ENCODE measurements at regions not wholly inside any gene's neighbourhood (a gene's known extent, or its start where the extent isn't known, plus 50 kb on each side); places are given as distances from the start of the nearest gene placed in this dataset.

DNA sequence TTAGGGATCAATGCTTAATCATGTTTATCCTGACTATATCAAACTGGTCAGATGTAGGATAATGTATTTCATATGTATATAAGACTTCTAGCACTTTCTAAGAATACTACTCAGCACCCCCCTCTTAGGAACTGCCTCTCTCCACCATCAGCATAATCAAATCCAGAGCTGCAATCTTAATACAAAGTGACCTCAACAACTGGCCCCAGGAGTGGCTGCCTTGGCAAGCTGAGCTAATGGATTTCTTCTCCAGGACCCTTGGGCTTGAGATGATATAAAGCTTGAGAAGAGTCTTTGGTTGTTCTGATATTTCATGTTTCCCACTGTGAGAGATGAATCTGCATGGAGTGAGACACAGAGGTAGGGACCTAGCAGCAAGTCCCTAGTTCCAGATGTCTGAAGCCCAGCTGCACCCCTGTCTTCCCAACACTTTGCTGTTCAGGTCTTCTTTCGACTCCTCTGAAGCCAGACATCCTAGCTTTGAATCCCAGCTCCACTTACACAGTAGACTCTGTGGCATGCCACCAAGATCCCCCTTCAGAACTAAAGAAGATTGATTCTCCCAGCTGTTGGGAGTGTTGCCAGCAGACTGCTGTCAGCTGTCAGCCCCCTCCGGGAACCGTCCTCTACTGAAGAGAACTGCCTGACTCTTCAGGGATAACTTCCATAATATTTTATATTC, 309.3 kb upstream of the UBE2E2 start:
- no peaks in the 10 kb centered on the region for H3K27me3 ChIP-seq (ENCODE audit: insufficient read depth, low read length)
- H3K27ac ChIP-seq (ENCODE audit: low read depth, low read length): no peak overlapping the region
- no peaks in the 10 kb centered on the region for H3K36me3 ChIP-seq (ENCODE audit: insufficient read depth, low read length)
- no peaks in the 10 kb centered on the region for H3K4me1 ChIP-seq (ENCODE audit: insufficient read depth, low read length)
- 91% methylated on average over 3 of the region's 3 CpGs for WGBS
- H3K4me3 ChIP-seq (ENCODE audit: low read length): no peak overlapping the region
- H3K9me3 ChIP-seq (ENCODE audit: insufficient read depth, low read depth, low read length): no peaks in the 10 kb centered on the region
- no peak overlapping the region for H3K9ac ChIP-seq (ENCODE audit: low read depth, low read length)

DNA sequence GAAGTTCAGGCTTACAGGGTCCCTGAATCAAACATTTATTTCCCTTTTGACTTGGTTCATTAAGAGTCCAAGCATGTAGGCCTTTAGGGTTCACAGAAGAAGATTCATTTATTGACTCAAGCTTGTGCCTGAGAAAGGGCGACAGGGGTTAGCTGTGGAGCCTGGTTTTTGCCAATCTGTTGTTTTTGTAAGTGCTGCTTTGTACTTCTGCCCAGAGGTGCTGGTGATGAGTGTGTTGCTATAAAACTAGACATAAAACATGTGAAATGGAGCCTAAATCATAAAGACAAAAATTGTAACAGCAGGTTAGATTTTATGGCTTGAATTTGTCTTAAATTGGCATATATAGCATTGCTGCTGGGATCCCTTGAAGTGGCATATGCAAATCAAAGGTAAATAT, 308.3 kb upstream of the UBE2E2 start:
- Histone ChIP-seq H3K9ac (ENCODE audit: low read depth, low read length) (no peak overlapping the region), H3K36me3 (ENCODE audit: insufficient read depth, low read length) (no peaks in the 10 kb centered on the region), H3K4me1 (ENCODE audit: insufficient read depth, low read length) (no peaks in the 10 kb centered on the region), H3K27ac (ENCODE audit: low read depth, low read length) (no peak overlapping the region), H3K27me3 (ENCODE audit: insufficient read depth, low read length) (no peaks in the 10 kb centered on the region), H3K4me3 (ENCODE audit: low read length) (no peak overlapping the region), H3K9me3 (ENCODE audit: insufficient read depth, low read depth, low read length) (no peaks in the 10 kb centered on the region)
- WGBS: 89% methylated on average over 1 of the region's 1 CpG

DNA sequence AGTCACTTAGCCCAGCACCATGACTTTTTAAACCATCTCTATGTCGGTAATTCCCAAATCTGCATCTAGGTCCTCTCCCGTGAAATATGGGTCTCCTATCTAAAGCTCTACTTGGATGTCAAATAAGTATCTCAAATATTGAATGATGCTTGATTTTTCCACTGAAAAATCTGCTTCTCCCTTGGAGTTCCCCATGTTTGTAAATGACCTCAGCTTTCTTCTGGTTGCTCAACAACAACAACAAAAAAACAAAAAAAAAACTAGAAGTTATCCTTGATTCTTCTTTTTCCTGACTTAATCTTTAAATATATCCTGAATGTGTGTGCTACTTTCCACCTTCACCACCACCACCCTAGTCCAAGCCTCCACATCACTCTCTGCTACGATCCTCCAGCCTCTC, 307.5 kb upstream of the UBE2E2 start:
- 99% methylated on average over 3 of the region's 3 CpGs for WGBS
- no peak overlapping the region for H3K9ac ChIP-seq (ENCODE audit: low read depth, low read length)
- no peak overlapping the region for H3K27ac ChIP-seq (ENCODE audit: low read depth, low read length)
- no peaks in the 10 kb centered on the region for H3K9me3 ChIP-seq (ENCODE audit: insufficient read depth, low read depth, low read length)
- H3K4me3 ChIP-seq (ENCODE audit: low read length): no peak overlapping the region
- no peaks in the 10 kb centered on the region for H3K4me1 ChIP-seq (ENCODE audit: insufficient read depth, low read length)
- no peaks in the 10 kb centered on the region for H3K36me3 ChIP-seq (ENCODE audit: insufficient read depth, low read length)
- H3K27me3 ChIP-seq (ENCODE audit: insufficient read depth, low read length): no peaks in the 10 kb centered on the region

DNA sequence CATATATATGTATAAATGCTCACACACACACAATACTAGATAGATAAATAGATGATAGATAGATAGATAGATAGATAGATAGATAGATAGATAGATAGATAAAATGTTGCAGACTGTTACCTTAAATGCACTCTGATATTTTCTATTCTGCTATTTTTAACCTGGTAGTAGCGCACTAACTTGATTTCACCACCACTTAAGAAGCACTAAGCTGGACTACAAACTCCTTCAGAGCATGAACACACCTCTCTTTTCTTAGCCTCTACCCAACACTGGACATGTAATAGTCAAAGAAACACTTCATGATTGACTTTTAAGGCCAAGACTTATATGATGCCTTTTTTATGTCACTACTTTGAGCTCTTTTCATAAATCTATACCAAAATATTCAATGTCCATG, 304.6 kb upstream of the UBE2E2 start:
- no peak overlapping the region for H3K27ac ChIP-seq (ENCODE audit: low read depth, low read length)
- H3K4me3 ChIP-seq (ENCODE audit: low read length): no peak overlapping the region
- no peaks in the 10 kb centered on the region for H3K36me3 ChIP-seq (ENCODE audit: insufficient read depth, low read length)
- H3K4me1 ChIP-seq (ENCODE audit: insufficient read depth, low read length): no peaks in the 10 kb centered on the region
- H3K27me3 ChIP-seq (ENCODE audit: insufficient read depth, low read length): no peaks in the 10 kb centered on the region
- H3K9me3 ChIP-seq (ENCODE audit: insufficient read depth, low read depth, low read length): peaks cover 7% of the 10 kb centered on the region
- no peak overlapping the region for H3K9ac ChIP-seq (ENCODE audit: low read depth, low read length)
- 96% methylated on average over 1 of the region's 1 CpG for WGBS

DNA sequence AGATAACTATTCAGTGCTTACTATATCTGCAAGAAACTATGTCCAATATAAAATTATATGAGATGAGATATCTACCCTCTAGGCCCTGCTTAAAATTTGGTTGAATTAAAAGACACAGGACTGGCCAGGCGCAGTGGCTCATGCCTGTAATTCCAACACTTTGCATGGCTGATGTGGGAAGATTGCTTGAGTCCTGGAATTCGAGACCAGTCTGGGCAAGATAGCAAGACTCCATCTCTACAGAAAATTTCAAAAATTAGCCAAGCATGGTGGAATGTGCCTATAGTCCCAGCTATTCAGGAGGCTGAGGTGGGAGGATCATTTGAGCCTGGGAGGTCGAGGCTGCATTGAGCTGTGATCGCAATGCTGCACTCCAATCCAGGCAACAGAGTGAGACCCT, 303.7 kb upstream of the UBE2E2 start:
- Histone ChIP-seq H3K27me3 (ENCODE audit: insufficient read depth, low read length) (no peaks in the 10 kb centered on the region), H3K36me3 (ENCODE audit: insufficient read depth, low read length) (no peaks in the 10 kb centered on the region), H3K9me3 (ENCODE audit: insufficient read depth, low read depth, low read length) (peaks cover 7% of the 10 kb centered on the region), H3K4me3 (ENCODE audit: low read length) (no peak overlapping the region), H3K9ac (ENCODE audit: low read depth, low read length) (no peak overlapping the region), H3K4me1 (ENCODE audit: insufficient read depth, low read length) (no peaks in the 10 kb centered on the region), H3K27ac (ENCODE audit: low read depth, low read length) (no peak overlapping the region)
- 94% methylated on average over 4 of the region's 4 CpGs for WGBS

DNA sequence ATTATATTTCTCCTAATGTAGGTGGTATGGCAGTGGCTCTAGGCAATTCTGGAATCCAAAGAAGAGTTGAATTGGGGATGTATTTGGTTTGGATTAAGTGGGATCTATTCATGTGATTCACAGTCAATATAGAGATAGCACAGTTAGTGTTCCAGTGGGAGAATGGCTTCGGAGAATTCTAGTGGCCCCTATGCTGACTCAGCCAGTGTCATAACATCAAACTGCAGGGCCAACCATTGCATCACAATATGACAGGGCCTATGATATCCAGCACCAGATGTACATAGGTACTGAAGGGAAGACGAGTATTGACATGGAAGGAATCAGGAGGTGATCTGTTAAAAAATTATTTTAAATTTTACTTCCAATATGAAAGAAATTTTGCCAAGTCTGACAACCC, 302.8 kb upstream of the UBE2E2 start:
- Histone ChIP-seq H3K27me3 (ENCODE audit: insufficient read depth, low read length) (no peaks in the 10 kb centered on the region), H3K4me3 (ENCODE audit: low read length) (no peak overlapping the region), H3K9me3 (ENCODE audit: insufficient read depth, low read depth, low read length) (peaks cover 7% of the 10 kb centered on the region), H3K4me1 (ENCODE audit: insufficient read depth, low read length) (no peaks in the 10 kb centered on the region), H3K36me3 (ENCODE audit: insufficient read depth, low read length) (no peaks in the 10 kb centered on the region), H3K27ac (ENCODE audit: low read depth, low read length) (no peak overlapping the region), H3K9ac (ENCODE audit: low read depth, low read length) (no peak overlapping the region)
- WGBS: 94% methylated on average over 1 of the region's 2 CpGs

DNA sequence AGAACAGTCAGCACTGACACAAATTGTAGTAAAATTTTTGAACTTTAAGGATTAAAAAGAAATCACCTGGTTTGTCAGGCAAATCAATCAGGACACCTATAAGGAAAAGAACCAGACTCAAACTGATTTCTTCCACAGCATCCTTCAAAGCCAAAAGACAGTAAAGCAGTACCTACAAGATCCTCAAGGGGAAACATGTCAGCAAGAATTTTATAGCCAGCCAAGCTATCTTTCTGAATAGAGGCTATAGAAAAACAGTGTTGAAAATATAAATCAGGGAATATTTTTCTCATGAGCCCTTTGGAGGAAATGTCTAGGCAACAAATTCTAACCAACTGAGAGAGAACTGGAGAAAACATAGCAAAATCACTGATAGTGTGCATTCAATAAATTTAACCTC, 301.4 kb upstream of the UBE2E2 start:
- no peak overlapping the region for H3K9ac ChIP-seq (ENCODE audit: low read depth, low read length)
- no peak overlapping the region for H3K4me3 ChIP-seq (ENCODE audit: low read length)
- peaks cover 7% of the 10 kb centered on the region for H3K9me3 ChIP-seq (ENCODE audit: insufficient read depth, low read depth, low read length)
- no peak overlapping the region for H3K27ac ChIP-seq (ENCODE audit: low read depth, low read length)
- no peaks in the 10 kb centered on the region for H3K36me3 ChIP-seq (ENCODE audit: insufficient read depth, low read length)
- H3K27me3 ChIP-seq (ENCODE audit: insufficient read depth, low read length): no peaks in the 10 kb centered on the region
- no peaks in the 10 kb centered on the region for H3K4me1 ChIP-seq (ENCODE audit: insufficient read depth, low read length)

DNA sequence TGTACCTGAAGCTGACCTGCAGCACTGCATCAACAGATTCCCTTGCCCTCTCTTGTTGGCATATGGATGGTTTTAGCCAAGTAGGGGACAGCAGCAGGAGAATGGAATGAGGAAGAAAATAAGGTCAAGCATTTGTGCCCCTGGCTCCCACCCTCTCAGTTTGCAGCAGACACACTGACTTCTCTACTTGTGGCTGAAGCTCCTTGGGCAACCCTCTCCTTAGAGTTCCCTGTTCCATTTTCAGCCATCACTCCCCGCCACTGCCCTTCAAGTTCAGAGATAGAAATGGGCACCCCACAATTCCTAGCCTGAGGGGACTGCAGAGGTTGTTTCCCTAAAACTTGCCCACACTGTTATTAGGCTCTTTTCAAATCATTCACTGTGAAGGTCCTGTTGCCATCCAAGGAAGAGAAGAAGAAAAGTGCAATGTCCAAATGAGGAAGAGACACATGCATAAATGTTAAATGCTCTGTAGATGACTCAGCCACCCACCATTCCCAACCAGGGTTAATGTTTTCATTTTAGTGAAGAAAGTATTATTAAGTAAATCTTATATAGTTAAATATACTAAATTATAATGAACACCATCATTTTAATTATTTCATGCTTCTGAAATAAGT, 295.9 kb upstream of the UBE2E2 start:
- WGBS: 95% methylated on average over 1 of the region's 1 CpG

DNA sequence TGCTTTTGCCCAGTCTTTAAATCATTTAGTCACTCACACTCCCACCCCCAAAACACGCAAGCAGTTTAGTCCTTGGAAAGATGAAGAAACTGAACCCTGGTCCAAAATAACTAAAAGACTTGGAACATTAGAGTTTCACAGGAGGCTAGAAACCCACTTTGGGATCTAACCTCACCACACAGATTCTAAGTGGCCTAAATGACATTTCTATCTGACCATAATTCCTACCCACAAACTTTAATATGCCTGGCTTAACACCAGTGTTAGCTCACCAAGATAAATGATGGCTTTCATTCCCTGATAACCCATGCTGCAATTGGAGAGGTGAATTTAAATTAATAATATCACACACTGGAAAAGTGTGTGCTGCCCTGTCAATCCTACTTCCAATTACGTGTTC, 295.3 kb upstream of the UBE2E2 start:
- H3K27me3 ChIP-seq (ENCODE audit: insufficient read depth, low read length): no peaks in the 10 kb centered on the region
- H3K36me3 ChIP-seq (ENCODE audit: insufficient read depth, low read length): no peaks in the 10 kb centered on the region
- H3K9ac ChIP-seq (ENCODE audit: low read depth, low read length): no peak overlapping the region
- 93% methylated on average over 2 of the region's 2 CpGs for WGBS
- H3K4me3 ChIP-seq (ENCODE audit: low read length): no peak overlapping the region
- H3K9me3 ChIP-seq (ENCODE audit: insufficient read depth, low read depth, low read length): no peaks in the 10 kb centered on the region
- H3K27ac ChIP-seq (ENCODE audit: low read depth, low read length): no peak overlapping the region
- no peaks in the 10 kb centered on the region for H3K4me1 ChIP-seq (ENCODE audit: insufficient read depth, low read length)

More for the DNA sequence above, 295.9 kb upstream of the UBE2E2 start:
- H3K27me3 ChIP-seq (ENCODE audit: insufficient read depth, low read length): no peaks in the 10 kb centered on the region
- H3K9ac ChIP-seq (ENCODE audit: low read depth, low read length): no peak overlapping the region
- no peaks in the 10 kb centered on the region for H3K36me3 ChIP-seq (ENCODE audit: insufficient read depth, low read length)
- no peaks in the 10 kb centered on the region for H3K9me3 ChIP-seq (ENCODE audit: insufficient read depth, low read depth, low read length)
- no peak overlapping the region for H3K27ac ChIP-seq (ENCODE audit: low read depth, low read length)
- H3K4me1 ChIP-seq (ENCODE audit: insufficient read depth, low read length): no peaks in the 10 kb centered on the region
- H3K4me3 ChIP-seq (ENCODE audit: low read length): no peak overlapping the region

DNA sequence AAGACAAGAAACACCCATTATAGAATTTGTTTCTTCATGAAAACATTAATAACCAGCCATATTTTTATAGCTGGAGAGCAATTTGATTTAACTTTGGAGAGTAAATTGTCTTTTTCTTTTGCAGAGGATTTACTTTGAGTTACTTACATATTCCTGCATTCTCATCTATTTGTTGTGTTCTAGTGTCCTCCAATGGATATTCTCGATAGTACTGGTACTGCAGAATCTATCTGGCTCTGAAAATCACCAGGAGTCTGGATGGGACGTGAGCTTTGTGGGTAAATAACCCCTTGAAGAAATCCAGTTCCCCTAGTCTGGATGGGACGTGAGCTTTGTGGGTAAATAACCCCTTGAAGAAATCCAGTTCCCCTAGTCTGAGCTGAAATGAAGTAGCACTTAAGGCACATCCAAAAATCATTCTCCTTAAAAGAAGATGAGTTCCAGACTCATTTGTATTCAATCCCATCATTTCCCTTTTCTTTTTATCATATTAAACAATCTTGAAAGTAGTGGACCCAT, 294.1 kb upstream of the UBE2E2 start:
- no peaks in the 10 kb centered on the region for H3K27me3 ChIP-seq (ENCODE audit: insufficient read depth, low read length)
- no peak overlapping the region for H3K4me3 ChIP-seq (ENCODE audit: low read length)
- H3K9ac ChIP-seq (ENCODE audit: low read depth, low read length): no peak overlapping the region
- WGBS: 85% methylated on average over 3 of the region's 3 CpGs
- no peaks in the 10 kb centered on the region for H3K4me1 ChIP-seq (ENCODE audit: insufficient read depth, low read length)
- H3K27ac ChIP-seq (ENCODE audit: low read depth, low read length): no peak overlapping the region
- no peaks in the 10 kb centered on the region for H3K9me3 ChIP-seq (ENCODE audit: insufficient read depth, low read depth, low read length)
- H3K36me3 ChIP-seq (ENCODE audit: insufficient read depth, low read length): no peaks in the 10 kb centered on the region

DNA sequence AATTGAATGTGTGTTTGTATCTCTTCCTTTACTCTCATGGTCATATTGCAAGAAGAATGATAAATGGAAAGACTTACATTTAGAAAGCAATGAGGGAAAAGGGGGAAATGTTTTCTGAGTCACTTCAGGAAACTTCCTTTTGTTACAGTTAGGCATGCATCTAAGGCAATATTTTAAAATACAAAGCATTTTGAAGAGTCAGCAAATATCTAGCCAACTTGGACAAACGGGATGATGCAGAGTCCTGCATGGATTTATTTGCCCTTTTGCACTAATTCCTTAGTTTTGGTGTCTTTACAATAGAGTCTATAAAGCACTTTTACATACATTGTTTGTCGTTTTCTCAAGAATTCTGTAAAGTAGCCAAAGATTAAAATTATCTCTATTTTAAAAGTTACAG, 286.2 kb upstream of the UBE2E2 start:
- Histone ChIP-seq H3K27me3 (ENCODE audit: insufficient read depth, low read length) (no peaks in the 10 kb centered on the region), H3K9ac (ENCODE audit: low read depth, low read length) (no peak overlapping the region), H3K36me3 (ENCODE audit: insufficient read depth, low read length) (no peaks in the 10 kb centered on the region), H3K27ac (ENCODE audit: low read depth, low read length) (no peak overlapping the region), H3K4me3 (ENCODE audit: low read length) (no peak overlapping the region), H3K9me3 (ENCODE audit: insufficient read depth, low read depth, low read length) (no peaks in the 10 kb centered on the region), H3K4me1 (ENCODE audit: insufficient read depth, low read length) (no peaks in the 10 kb centered on the region)
- WGBS: 95% methylated on average over 2 of the region's 2 CpGs
